Hepatocyte (in vitro differentiated cells): ENCODE measurements at regions not wholly inside any gene's neighbourhood (a gene's known extent, or its start where the extent isn't known, plus 50 kb on each side); places are given as distances from the start of the nearest gene placed in this dataset.

Experiments
- EZH2 ChIP-seq: fragments of 200-600 bp; sonication (generic); IDR thresholded peaks from 2 replicates; pipeline ENCODE4 v1.6.1; 2016; ENCODE audit warnings: antibody characterized with exemption, mild to moderate bottlenecking, borderline replicate concordance
- TF ChIP-seq, protein P1 (sequence below): fragments of 200-600 bp; sonication (generic); IDR thresholded peaks from 2 replicates; pipeline ENCODE4 v1.5.1; 2016; ENCODE audit warnings: antibody characterized with exemption, mild to moderate bottlenecking; ENCODE audit not compliant: poor library complexity

DNA sequence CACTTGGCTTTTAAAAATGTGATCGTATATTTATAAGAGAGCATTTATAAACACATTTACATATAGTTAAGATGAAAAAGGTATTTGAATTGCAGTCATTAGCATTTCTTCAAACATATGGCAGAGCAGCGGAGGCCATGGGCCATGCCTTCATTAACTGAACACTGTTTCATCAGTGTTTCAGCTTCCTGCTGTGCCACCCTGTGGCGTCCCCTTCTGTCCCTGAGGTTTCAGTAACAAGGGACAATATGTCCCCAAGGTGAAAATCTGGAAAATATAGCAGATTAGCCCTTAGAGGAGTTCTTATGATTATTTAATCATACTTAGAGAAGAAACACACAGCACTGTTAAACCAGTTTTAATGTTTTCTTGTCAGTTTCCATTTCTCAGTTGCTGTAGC is 577.8 kb downstream of the ETV1 start:
- TF ChIP-seq, protein P1, sequence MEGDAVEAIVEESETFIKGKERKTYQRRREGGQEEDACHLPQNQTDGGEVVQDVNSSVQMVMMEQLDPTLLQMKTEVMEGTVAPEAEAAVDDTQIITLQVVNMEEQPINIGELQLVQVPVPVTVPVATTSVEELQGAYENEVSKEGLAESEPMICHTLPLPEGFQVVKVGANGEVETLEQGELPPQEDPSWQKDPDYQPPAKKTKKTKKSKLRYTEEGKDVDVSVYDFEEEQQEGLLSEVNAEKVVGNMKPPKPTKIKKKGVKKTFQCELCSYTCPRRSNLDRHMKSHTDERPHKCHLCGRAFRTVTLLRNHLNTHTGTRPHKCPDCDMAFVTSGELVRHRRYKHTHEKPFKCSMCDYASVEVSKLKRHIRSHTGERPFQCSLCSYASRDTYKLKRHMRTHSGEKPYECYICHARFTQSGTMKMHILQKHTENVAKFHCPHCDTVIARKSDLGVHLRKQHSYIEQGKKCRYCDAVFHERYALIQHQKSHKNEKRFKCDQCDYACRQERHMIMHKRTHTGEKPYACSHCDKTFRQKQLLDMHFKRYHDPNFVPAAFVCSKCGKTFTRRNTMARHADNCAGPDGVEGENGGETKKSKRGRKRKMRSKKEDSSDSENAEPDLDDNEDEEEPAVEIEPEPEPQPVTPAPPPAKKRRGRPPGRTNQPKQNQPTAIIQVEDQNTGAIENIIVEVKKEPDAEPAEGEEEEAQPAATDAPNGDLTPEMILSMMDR, result no peak
- TF ChIP-seq EZH2, result no peak
